HG02970 (cell line): ENCODE measurements at regions not wholly inside any gene's neighbourhood (a gene's known extent, or its start where the extent isn't known, plus 50 kb on each side); places are given as distances from the start of the nearest gene placed in this dataset.
"Not testable (repeated sequence)": the region's sequence is repeated elsewhere in the genome, so short reads cannot be mapped to it uniquely, and the experiment has no call there.

Experiments
- ATAC-seq: cut with Tn5 transposase; IDR thresholded peaks from one replicate; pipeline ENCODE4 v1.9.1; 2021; ENCODE audit warnings: mild to moderate bottlenecking, moderate library complexity, moderate number of reproducible peaks; ENCODE audit not compliant: unreplicated experiment, low FRiP score

- no peak for ATAC-seq
These were observed 226.5 kb upstream of the RBMS1 start for GRCh38 chr2:160720098-160720497.

GRCh38 chr2:160721089-160722040 lies 227.8 kb upstream of the RBMS1 start:
- ATAC-seq = no peak

- ATAC-seq = no peak
These were observed 232.4 kb upstream of the RBMS1 start for GRCh38 chr2:160726046-160726445.

- ATAC-seq = no peak
These were observed 236.8 kb upstream of the RBMS1 start for GRCh38 chr2:160730296-160730995.

- ATAC-seq = no peak
These were observed 237.8 kb upstream of the RBMS1 start for GRCh38 chr2:160731415-160731814.

- ATAC-seq = no peak
These were observed 238.2 kb upstream of the RBMS1 start for GRCh38 chr2:160731856-160732255.

GRCh38 chr2:160735696-160736095 lies 242.1 kb upstream of the RBMS1 start:
- ATAC-seq = no peak

GRCh38 chr2:160736148-160737028 lies 242.8 kb upstream of the RBMS1 start:
- ATAC-seq = no peak

GRCh38 chr2:160737247-160737646 lies 243.6 kb upstream of the RBMS1 start:
- no peak for ATAC-seq

GRCh38 chr2:160741271-160741670 lies 247.7 kb upstream of the RBMS1 start:
- ATAC-seq = no peak

GRCh38 chr2:160741815-160742214 lies 248.2 kb upstream of the RBMS1 start:
- ATAC-seq = no peak

- no peak for ATAC-seq
These were observed 249.1 kb upstream of the RBMS1 start for GRCh38 chr2:160742667-160743066.

- ATAC-seq = no peak
These were observed 254.0 kb upstream of the RBMS1 start for GRCh38 chr2:160747501-160748170.

GRCh38 chr2:160751021-160751420 lies 257.4 kb upstream of the RBMS1 start:
- no peak for ATAC-seq

- no peak for ATAC-seq
These were observed 259.1 kb upstream of the RBMS1 start for GRCh38 chr2:160752475-160753330.

- ATAC-seq = no peak
These were observed 259.7 kb upstream of the RBMS1 start for GRCh38 chr2:160753331-160753654.

GRCh38 chr2:160753960-160754359 lies 260.4 kb upstream of the RBMS1 start:
- ATAC-seq = no peak

GRCh38 chr2:160756481-160756880 lies 262.9 kb upstream of the RBMS1 start:
- no peak for ATAC-seq

GRCh38 chr2:160762493-160763128 lies 269.0 kb upstream of the RBMS1 start:
- ATAC-seq = not testable (repeated sequence)
